Astrocyte of the cerebellum (primary cell): ENCODE measurements at regions not wholly inside any gene's neighbourhood (a gene's known extent, or its start where the extent isn't known, plus 50 kb on each side); places are given as distances from the start of the nearest gene placed in this dataset.
"Not testable (repeated sequence)": the region's sequence is repeated elsewhere in the genome, so short reads cannot be mapped to it uniquely, and the experiment has no call there.

Experiments
- DNase-seq: peaks from one replicate; pipeline ENCODE4 v3.0.0-alpha.2; 2011; ENCODE audit warnings: low read depth
- H3K4me3 ChIP-seq: 2 replicates; pipeline ENCODE4 v1.5.1; 2011; ENCODE audit warnings: mild to moderate bottlenecking, low read depth, low read length, moderate library complexity
- in situ Hi-C: cut with HindIII; loops from 2 replicates; pipeline ENCODE4 v1.10.0; 2017; ENCODE audit warnings: low sequenced_read_pairs
- TF ChIP-seq, protein P1 (sequence below): IDR thresholded peaks from 2 replicates; pipeline ENCODE4 v1.5.1; 2012; ENCODE audit warnings: low read length, low read depth, moderate library complexity, mild to moderate bottlenecking; ENCODE audit errors: missing control alignments

DNA sequence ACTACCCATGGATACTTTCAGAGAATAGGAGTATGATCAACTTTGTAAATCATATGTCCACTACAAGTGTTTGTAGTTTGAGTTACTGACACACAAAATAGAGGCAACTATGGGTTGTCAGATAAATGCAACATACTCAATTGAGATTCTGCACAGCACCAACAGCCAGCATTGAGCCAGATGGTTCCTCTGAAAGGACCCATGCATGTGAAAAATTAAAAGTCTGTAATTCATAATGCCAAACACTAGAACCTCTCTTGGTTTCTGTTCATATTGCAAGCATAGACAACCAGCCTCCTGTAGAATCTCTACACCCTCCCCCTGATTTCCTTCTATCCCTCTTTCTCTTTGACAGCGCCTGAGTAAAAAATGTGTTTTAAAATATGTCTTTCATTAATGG lies 831.0 kb downstream of the C12orf50 start:
- H3K4me3 ChIP-seq, result no peak overlapping the region
- TF ChIP-seq, protein P1, sequence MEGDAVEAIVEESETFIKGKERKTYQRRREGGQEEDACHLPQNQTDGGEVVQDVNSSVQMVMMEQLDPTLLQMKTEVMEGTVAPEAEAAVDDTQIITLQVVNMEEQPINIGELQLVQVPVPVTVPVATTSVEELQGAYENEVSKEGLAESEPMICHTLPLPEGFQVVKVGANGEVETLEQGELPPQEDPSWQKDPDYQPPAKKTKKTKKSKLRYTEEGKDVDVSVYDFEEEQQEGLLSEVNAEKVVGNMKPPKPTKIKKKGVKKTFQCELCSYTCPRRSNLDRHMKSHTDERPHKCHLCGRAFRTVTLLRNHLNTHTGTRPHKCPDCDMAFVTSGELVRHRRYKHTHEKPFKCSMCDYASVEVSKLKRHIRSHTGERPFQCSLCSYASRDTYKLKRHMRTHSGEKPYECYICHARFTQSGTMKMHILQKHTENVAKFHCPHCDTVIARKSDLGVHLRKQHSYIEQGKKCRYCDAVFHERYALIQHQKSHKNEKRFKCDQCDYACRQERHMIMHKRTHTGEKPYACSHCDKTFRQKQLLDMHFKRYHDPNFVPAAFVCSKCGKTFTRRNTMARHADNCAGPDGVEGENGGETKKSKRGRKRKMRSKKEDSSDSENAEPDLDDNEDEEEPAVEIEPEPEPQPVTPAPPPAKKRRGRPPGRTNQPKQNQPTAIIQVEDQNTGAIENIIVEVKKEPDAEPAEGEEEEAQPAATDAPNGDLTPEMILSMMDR, result no peak
- in situ Hi-C loops, result no loop called here
- DNase-seq, result no peak

DNA sequence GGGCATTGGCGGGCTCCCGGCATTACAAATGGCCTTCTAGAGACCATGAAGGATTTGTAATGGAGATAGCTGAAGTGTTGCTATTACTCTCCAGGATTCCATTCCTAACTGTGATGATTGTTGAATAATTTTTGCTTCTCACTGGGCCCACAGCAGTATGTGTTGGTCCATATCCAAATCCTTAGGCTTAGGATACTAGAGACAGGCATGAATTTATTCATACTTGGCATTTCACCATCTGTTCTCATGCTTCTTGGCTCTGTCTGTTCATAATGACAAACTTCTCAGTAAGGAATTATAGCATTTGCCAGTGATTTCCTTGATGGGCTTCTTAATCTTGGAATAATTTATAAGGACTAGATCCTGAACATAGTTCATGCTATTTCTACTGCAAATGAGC lies 832.9 kb downstream of the C12orf50 start:
- in situ Hi-C loops, result no loop called here
- H3K4me3 ChIP-seq, result no peak overlapping the region
- DNase-seq, result no peak
- TF ChIP-seq, protein P1, result no peak

DNA sequence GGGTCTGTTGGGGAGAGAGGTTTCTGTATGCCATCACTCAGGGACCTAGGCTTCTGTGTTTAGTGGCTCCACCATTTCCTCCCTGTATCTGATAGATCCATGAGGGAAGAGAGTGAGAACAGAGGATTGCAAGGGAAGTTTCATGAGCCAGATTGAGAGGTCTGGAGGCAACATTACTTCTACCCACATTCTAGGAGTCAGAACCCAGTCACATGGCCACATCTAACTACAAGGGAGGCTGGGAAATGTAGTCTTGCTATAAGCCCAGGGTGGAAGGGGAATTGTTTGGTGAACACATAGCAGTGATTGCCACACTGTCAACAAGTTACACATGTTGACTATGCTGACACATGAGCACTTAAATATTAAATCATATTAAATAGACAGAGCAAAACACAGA lies 834.8 kb downstream of the C12orf50 start:
- DNase-seq, H3K4me3 ChIP-seq, in situ Hi-C loops: not testable (repeated sequence)

DNA sequence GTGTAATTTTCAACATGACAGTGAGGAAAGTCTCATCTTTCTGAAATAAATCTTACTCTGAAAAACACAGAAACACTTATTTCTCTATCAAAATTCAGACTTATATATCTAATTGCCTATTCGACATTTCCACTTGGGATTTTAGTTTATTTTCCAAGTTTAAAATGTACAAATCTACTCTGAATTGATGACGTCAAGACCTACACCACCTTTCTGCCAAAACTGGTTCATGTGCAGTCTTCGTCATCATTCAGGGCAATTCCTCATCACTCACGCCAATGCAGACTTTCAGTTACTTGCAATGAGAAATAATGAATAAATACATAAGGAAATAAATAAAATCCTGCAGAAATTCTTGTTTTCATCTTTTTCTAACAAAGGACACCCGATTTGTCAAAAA lies 843.8 kb downstream of the C12orf50 start:
- TF ChIP-seq, protein P1, result no peak
- in situ Hi-C loops, result no loop called here
- H3K4me3 ChIP-seq, result no peak overlapping the region
- no peak for DNase-seq

DNA sequence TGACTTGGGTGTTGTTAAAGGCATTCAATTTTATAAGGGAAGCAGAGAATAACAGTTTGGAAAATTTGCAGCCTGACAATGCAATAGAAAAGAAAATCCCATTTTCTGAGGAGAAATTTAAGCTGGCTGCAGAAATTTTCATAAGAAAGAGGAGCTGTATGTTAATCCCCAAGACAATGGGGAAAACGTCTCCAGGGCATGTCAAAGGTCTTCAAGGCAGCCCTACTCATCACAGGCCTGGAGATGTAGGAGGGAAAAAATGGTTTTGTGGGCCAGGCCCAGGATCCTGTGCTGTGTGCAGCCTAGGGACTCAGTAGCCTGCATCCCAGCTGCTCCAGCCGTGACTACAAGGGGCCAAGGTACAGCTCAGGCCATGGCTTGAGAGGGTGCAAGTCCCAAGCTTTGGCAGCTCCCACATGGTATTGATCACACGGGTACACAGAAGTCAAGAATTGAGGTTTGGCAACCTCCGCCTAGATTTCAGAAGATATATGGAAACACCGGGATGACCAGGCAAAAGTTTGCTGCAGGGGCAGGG lies 846.4 kb downstream of the C12orf50 start:
- DNase-seq, result no peak
- in situ Hi-C loops, result no loop called here
- TF ChIP-seq, protein P1, result no peak
- no peak overlapping the region for H3K4me3 ChIP-seq

DNA sequence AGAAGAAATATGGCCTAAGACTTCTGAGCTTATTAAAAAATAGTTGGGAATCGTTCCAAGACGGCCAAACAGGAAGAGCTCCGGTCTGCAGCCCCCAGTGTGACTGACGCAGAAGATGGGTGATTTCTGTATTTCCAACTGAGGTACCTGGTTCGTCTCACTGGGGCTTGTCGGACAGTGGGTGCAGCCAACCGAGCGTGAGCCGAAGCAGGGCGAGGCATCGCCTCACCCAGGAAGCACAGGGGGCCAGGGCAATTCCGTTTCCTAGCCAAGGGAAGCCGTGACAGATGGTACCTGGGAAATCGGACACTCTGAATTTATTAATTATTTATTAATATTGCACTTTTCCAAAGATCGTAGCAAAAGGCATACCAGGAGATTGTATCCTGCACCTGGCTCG lies 857.8 kb downstream of the C12orf50 start:
- in situ Hi-C loops, result no loop called here
- no peak for DNase-seq
- TF ChIP-seq, protein P1, result no peak
- H3K4me3 ChIP-seq, result no peak overlapping the region

DNA sequence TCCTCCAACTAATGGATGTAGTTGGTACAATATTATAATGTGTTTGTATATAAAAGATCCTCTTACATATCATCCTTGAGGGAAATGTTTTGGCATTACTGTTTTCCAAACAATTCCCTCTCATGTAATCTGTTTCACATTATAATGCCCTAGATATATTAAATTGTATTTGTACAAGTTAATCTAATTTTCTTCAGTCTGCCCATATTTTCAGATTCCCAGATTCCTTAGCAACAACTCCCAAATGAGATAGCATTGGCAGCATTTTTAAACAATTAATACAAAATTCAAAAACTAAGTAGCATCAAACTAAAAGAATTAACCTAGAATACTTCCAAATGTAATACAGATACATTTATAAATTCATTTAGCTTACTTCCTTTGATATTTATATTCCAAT lies 860.2 kb downstream of the C12orf50 start:
- in situ Hi-C loops, result no loop called here
- TF ChIP-seq, protein P1, result no peak
- no peak overlapping the region for H3K4me3 ChIP-seq
- DNase-seq, result no peak
